Mesenchymal stem cell (in vitro differentiated cells and primary cell): ENCODE measurements at regions not wholly inside any gene's neighbourhood (a gene's known extent, or its start where the extent isn't known, plus 50 kb on each side); places are given as distances from the start of the nearest gene placed in this dataset.

Experiments used
- DNase-seq: peaks from one replicate; pipeline ENCODE4 v3.0.0-alpha.2; 2013
- H2AFZ ChIP-seq: one replicate; pipeline ENCODE4 v1.6.1; 2013; ENCODE audit warnings: low read depth, mild to moderate bottlenecking, control low read depth, inconsistent platforms, low read length, moderate library complexity
- H2AK5ac ChIP-seq: 2 replicates; pipeline ENCODE4 v1.6.1; 2013; ENCODE audit warnings: low read length, moderate library complexity, mild to moderate bottlenecking, inconsistent platforms; ENCODE audit not compliant: severe bottlenecking
- H2BK120ac ChIP-seq: one replicate; pipeline ENCODE4 v1.6.1; 2013; ENCODE audit warnings: low read depth, mild to moderate bottlenecking, inconsistent platforms, low read length, moderate library complexity
- H2BK12ac ChIP-seq, 2 experiments: one replicate each; pipeline ENCODE4 v1.6.1; 2013; ENCODE audit warnings: inconsistent platforms in 2 of 2, low read length in 2 of 2, mild to moderate bottlenecking in 2 of 2, moderate library complexity in 2 of 2, control low read depth in 1 of 2
- H2BK15ac ChIP-seq: one replicate; pipeline ENCODE4 v1.6.1; 2013; ENCODE audit warnings: mild to moderate bottlenecking, low read depth, inconsistent platforms; ENCODE audit not compliant: poor library complexity, severe bottlenecking
- H2BK5ac ChIP-seq: 2 replicates; pipeline ENCODE4 v1.6.1; 2013; ENCODE audit warnings: low read depth, mild to moderate bottlenecking, low read length, control low read depth, inconsistent platforms; ENCODE audit not compliant: poor library complexity, severe bottlenecking
- H3K14ac ChIP-seq, 2 experiments: one replicate each; pipeline ENCODE4 v1.6.1; 2013; ENCODE audit warnings: inconsistent platforms in 2 of 2, low read length in 2 of 2, control low read depth in 1 of 2, mild to moderate bottlenecking in 1 of 2, moderate library complexity in 1 of 2
- H3K18ac ChIP-seq, 2 experiments: one replicate each; pipeline ENCODE4 v1.6.1; 2013; ENCODE audit warnings: inconsistent platforms in 2 of 2, low read length in 2 of 2, control low read depth in 1 of 2, low read depth in 1 of 2, mild to moderate bottlenecking in 1 of 2
- H3K23ac ChIP-seq, 2 experiments: one replicate each; pipeline ENCODE4 v1.6.1; 2013; ENCODE audit warnings: inconsistent platforms in 2 of 2, low read length in 2 of 2, mild to moderate bottlenecking in 2 of 2, moderate library complexity in 2 of 2, control low read depth in 1 of 2
- H3K27ac ChIP-seq: 2 replicates; pipeline ENCODE4 v1.5.1; 2013; ENCODE audit warnings: mild to moderate bottlenecking, moderate library complexity, low read length, control low read depth, inconsistent platforms; ENCODE audit not compliant: poor library complexity, severe bottlenecking
- H3K27me3 ChIP-seq, 2 experiments: 2 replicates each; pipeline versions ENCODE4 v1.6.1 to v1.7.0; 2013; ENCODE audit warnings: low read length in 2 of 2, mild to moderate bottlenecking in 2 of 2, moderate library complexity in 2 of 2, control low read depth in 1 of 2, inconsistent platforms in 1 of 2; ENCODE audit not compliant: control insufficient read depth in 1 of 2, insufficient read depth in 1 of 2
- H3K36me3 ChIP-seq, 2 experiments: 2 replicates each; pipeline versions ENCODE4 v1.6.1 to v1.7.0; 2013; ENCODE audit warnings: low read length in 2 of 2, control low read depth in 1 of 2, inconsistent platforms in 1 of 2, low read depth in 1 of 2, mild to moderate bottlenecking in 1 of 2; ENCODE audit not compliant: insufficient read depth in 2 of 2, control insufficient read depth in 1 of 2
- H3K4ac ChIP-seq, 2 experiments: one replicate each; pipeline ENCODE4 v1.6.1; 2013; ENCODE audit warnings: inconsistent platforms in 2 of 2, low read length in 2 of 2, mild to moderate bottlenecking in 2 of 2, moderate library complexity in 2 of 2, control low read depth in 1 of 2, low read depth in 1 of 2
- H3K4me1 ChIP-seq: 2 replicates; pipeline ENCODE4 v1.6.1; 2013; ENCODE audit warnings: low read depth, low read length, control low read depth; ENCODE audit not compliant: control insufficient read depth, insufficient read depth
- H3K4me2 ChIP-seq: 2 replicates; pipeline ENCODE4 v1.6.1; 2013; ENCODE audit warnings: low read length, mild to moderate bottlenecking, inconsistent platforms; ENCODE audit not compliant: poor library complexity, severe bottlenecking
- H3K4me3 ChIP-seq, 2 experiments: 2 replicates each; pipeline versions ENCODE4 v1.5.1 to v1.7.0; 2013; ENCODE audit warnings: low read length in 2 of 2, mild to moderate bottlenecking in 2 of 2, control low read depth in 1 of 2, low read depth in 1 of 2; ENCODE audit not compliant: insufficient read depth in 1 of 2
- H3K79me1 ChIP-seq: replicated peaks from 2 replicates; pipeline ENCODE4 v1.6.1; 2013; ENCODE audit warnings: mild to moderate bottlenecking, control low read depth, low read length, inconsistent platforms; ENCODE audit not compliant: poor library complexity, severe bottlenecking
- H3K9ac ChIP-seq: 2 replicates; pipeline ENCODE4 v1.7.0; 2013; ENCODE audit warnings: mild to moderate bottlenecking, low read length, moderate library complexity
- H3K9me3 ChIP-seq: 2 replicates; pipeline ENCODE4 v1.7.0; 2013; ENCODE audit warnings: mild to moderate bottlenecking, low read length; ENCODE audit not compliant: control insufficient read depth
- H4K8ac ChIP-seq: one replicate; pipeline ENCODE4 v1.6.1; 2013; ENCODE audit warnings: inconsistent platforms, mild to moderate bottlenecking, low read length, moderate library complexity
- H4K91ac ChIP-seq: one replicate; pipeline ENCODE4 v1.6.1; 2013; ENCODE audit warnings: mild to moderate bottlenecking, low read length, inconsistent platforms
- WGBS: methylation state at CpG from one replicate; pipeline ENCODE4 v1.1.7; 2013; ENCODE audit warnings: mixed read lengths; 5-methylcytosine and 5-hydroxymethylcytosine counted together

DNA sequence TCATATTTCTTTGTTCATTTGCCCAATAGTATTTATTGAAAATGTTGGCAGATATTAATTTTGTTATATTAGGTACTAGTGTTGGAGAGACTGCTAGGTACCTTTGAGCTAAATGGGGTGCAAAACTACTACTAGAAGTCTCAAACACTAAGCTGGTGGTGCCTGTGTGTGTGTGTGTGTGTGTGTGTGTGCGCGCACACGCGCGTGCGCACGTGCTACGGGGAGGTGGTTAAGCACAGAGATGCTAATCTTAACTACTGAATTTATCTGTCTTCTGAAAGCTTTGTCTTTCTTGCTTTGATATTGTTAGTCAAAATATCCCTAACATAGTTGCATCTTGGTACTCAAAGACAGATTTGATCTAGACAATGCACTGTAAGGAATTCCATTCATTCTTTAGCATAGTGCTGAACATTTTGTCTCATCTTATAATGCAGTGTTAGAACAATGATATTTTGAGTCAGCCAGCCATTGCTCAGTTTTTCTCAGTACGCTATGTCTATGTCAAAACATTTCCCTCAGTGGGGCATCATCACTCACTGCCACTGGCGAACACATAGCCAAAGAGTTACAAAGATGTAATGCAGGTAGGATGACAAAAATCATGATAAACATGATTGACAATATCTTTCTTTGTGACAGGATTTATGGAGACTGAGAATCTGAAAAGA, 396.0 kb upstream of the RGPD4 start:
- Histone ChIP-seq H3K4me2 (no peak overlapping the region), H3K4me3 (no peak overlapping the region), H2BK15ac (no peak overlapping the region), H3K27ac (no peak overlapping the region), H3K4me1 (no peaks in the 10 kb centered on the region), H2AK5ac (no peak overlapping the region), H2BK12ac (no peak overlapping the region), H2BK120ac (no peak overlapping the region), H3K4ac (no peak overlapping the region), H2AFZ (no peak overlapping the region), H3K14ac (no peak overlapping the region), H3K79me1 (no peaks in the 10 kb centered on the region), H4K91ac (no peak overlapping the region), H3K36me3 (no peaks in the 10 kb centered on the region), H3K9me3 (peaks cover 20% of the 10 kb centered on the region), H2BK5ac (no peak overlapping the region), H3K23ac (no peak overlapping the region), H3K27me3 (no peaks in the 10 kb centered on the region), H4K8ac (no peak overlapping the region), H3K9ac (no peak overlapping the region), H3K18ac (no peak overlapping the region)
- no peak for DNase-seq
- 91% methylated on average over 10 of the region's 10 CpGs for WGBS

DNA sequence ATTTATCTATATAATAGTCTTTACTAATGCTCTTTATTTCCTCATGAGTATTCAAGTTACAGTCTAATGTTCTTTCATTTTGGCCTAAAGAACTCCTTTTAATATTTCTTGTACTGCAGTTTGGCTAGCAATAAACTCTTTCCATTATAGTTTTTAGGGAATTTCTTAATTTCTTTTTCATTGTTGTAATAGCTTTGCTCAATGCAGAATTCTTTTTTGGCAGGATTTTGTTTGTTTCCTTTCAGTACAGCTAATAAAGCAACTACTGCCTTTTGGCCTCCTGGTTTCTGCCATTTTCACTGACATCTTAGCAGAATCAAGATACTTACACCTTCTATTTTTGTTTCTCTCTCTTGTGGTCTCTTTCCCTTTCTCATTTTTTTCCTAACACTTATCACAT, 390.4 kb upstream of the RGPD4 start:
- Histone ChIP-seq H3K18ac (no peak overlapping the region), H2AFZ (no peak overlapping the region), H2AK5ac (no peak overlapping the region), H3K9me3 (no peaks in the 10 kb centered on the region), H3K14ac (no peak overlapping the region), H3K4ac (no peak overlapping the region), H3K9ac (no peak overlapping the region), H3K79me1 (no peaks in the 10 kb centered on the region), H3K4me3 (no peak overlapping the region), H3K27ac (no peak overlapping the region), H2BK15ac (no peak overlapping the region), H3K23ac (no peak overlapping the region), H4K8ac (no peak overlapping the region), H2BK120ac (no peak overlapping the region), H3K4me1 (no peaks in the 10 kb centered on the region), H3K4me2 (no peak overlapping the region), H2BK5ac (no peak overlapping the region), H2BK12ac (no peak overlapping the region), H4K91ac (no peak overlapping the region), H3K36me3 (no peaks in the 10 kb centered on the region), H3K27me3 (no peaks in the 10 kb centered on the region)
- DNase-seq, result no peak

DNA sequence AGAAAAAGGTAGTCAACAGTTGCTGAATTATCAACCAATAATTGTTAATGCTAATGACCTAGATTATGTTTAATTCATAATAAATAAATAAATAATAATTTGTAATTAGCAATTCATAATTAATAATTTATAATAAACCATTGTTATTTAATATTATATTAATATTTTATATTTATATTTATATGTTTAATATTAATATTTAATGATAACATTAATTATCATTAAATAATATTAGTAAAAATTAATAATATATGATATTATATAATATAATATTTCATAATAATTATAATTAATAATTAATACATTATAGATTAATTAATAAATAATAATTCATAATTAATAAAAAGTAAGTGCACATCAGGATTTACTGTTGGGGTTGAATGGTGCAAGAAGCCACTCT, 389.4 kb upstream of the RGPD4 start:
- Histone ChIP-seq H3K4me3 (no peak overlapping the region), H2BK12ac (no peak overlapping the region), H2BK15ac (no peak overlapping the region), H2BK5ac (no peak overlapping the region), H3K27ac (no peak overlapping the region), H3K79me1 (no peaks in the 10 kb centered on the region), H3K36me3 (no peaks in the 10 kb centered on the region), H3K4me1 (no peaks in the 10 kb centered on the region), H2AFZ (no peak overlapping the region), H3K18ac (no peak overlapping the region), H3K14ac (no peak overlapping the region), H2AK5ac (no peak overlapping the region), H3K4me2 (no peak overlapping the region), H4K91ac (no peak overlapping the region), H2BK120ac (no peak overlapping the region), H3K4ac (no peak overlapping the region), H3K9ac (no peak overlapping the region), H4K8ac (no peak overlapping the region), H3K27me3 (no peaks in the 10 kb centered on the region), H3K23ac (no peak overlapping the region), H3K9me3 (no peaks in the 10 kb centered on the region)
- no peak for DNase-seq

DNA sequence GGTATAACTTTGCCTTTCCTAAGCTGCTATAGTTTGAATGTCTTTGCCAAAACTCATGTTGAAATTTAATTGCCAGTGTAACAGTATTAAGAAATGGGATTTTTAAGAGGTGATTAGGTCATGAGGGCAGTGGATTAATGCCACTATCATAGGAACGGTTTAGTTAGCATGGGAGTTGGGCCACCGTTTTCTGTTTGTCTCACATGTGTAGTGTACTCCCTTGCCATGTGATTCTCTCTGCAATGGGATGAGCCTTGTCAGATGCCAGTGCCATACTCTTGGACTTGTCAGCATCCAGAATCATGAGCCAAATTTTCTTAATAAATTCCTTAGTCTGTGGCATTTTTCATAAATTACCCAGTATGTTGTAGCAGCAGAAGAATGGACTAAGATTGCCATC, 388.9 kb upstream of the RGPD4 start:
- Histone ChIP-seq H2AFZ (no peak overlapping the region), H2BK12ac (no peak overlapping the region), H2BK15ac (no peak overlapping the region), H3K18ac (no peak overlapping the region), H3K9me3 (no peaks in the 10 kb centered on the region), H2BK120ac (no peak overlapping the region), H3K14ac (no peak overlapping the region), H3K27me3 (no peaks in the 10 kb centered on the region), H2AK5ac (no peak overlapping the region), H3K79me1 (no peaks in the 10 kb centered on the region), H4K91ac (no peak overlapping the region), H3K4me3 (no peak overlapping the region), H3K9ac (no peak overlapping the region), H3K4ac (no peak overlapping the region), H3K36me3 (no peaks in the 10 kb centered on the region), H3K4me1 (no peaks in the 10 kb centered on the region), H4K8ac (no peak overlapping the region), H3K23ac (no peak overlapping the region), H3K27ac (no peak overlapping the region), H2BK5ac (no peak overlapping the region), H3K4me2 (no peak overlapping the region)
- no peak for DNase-seq
- WGBS, result 69% methylated on average over 2 of the region's 2 CpGs
